ENCODE measurements at regions not wholly inside any gene's neighbourhood (a gene's known extent, or its start where the extent isn't known, plus 50 kb on each side); places are given as distances from the start of the nearest gene placed in this dataset.

DNA sequence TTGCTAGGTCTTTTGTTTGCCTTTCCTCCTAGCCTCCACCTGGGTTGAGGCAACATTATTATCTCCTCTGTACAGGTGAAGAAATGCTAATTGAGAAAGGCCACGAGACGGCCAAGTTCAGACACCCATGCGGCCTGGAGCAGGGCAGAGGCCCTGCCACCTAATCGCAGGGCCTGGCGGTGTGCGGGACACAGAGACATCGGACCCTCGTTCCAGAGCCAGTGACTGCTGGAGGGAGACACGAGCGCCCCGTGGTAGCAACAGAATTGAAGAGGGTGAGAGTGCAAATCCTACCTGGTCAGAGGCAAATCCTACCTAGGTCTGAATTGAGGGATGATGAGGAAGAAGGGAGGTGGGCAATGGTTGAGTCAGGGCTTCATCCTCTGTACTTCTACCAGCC lies 113.8 kb upstream of the MEF2A start:
- DNase-seq (ENCODE audit: low spot score) = no peak
- no peak for ATAC-seq (ENCODE audit: low FRiP score)
- TF ChIP-seq CTCF (IDR thresholded peaks at IDR 0.05) = no peak

DNA sequence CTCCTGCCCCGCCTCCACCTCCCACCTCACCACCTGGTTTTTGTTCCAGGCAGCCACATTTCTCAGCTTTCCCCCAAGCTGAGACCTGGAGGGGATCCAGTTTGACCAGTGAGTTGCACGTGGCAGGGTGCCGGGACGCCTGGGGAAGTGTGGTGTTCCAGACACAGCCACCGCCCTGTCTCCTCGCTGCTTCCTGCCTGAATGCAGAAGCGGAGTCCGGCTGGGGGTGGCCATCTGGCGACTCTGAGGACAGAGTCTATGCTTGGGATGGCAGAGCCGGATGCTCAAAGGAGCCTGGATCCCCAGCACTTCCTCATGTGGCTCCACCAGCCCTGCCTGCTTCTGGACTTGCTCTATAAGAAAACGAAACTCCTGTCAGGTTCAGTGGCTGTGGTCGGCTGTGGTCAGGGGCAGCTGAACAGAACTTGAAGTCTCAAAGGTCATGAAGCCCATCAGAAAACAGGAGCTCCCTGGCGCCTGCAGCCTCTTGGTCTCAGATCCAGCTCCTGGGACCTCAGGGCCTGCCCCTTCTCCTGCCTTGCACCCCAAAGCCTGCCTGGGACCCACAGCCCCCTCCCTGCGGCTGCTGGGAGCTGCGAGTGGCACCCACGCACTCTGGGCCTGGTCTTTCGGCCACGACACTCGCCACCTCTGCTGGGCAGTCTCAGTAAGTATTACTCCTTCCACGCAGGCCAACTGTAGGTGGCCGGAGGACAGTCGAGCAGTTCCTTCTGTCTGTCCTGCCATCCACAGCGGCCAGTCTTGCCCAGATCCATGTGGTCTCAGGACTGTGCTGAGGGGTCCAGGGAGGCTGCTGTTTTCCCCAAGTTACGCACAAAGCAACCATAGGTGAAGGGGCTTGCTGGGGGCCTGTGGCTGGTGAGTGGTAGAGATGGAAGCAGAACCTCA lies 112.8 kb upstream of the MEF2A start:
- DNase-seq (ENCODE audit: low spot score) (no peak), ATAC-seq (ENCODE audit: low FRiP score) (no peak)
- TF ChIP-seq CTCF (IDR thresholded peaks at IDR 0.05) = no peak

DNA sequence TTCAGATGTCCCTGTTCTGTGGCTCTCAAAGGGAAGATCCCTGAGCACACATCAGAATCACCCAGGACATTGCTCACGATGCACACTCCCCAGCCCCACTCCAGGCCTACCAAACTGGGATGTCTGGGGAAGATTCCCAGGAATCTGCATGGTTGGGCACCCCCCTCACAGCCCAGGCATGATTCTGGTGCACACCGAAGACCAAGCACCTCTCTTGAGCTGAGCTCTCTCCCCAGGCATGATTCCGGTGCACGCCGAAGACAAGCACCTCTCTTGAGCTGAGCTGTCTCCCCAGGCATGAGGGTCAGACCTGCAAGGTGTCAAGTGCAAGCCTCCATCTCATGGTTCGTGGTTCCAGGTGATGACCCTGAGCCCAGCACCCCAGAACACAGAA lies 112.2 kb upstream of the MEF2A start:
- ATAC-seq (ENCODE audit: low FRiP score) (no peak), DNase-seq (ENCODE audit: low spot score) (no peak)
- no peak for TF ChIP-seq CTCF (IDR thresholded peaks at IDR 0.05)

DNA sequence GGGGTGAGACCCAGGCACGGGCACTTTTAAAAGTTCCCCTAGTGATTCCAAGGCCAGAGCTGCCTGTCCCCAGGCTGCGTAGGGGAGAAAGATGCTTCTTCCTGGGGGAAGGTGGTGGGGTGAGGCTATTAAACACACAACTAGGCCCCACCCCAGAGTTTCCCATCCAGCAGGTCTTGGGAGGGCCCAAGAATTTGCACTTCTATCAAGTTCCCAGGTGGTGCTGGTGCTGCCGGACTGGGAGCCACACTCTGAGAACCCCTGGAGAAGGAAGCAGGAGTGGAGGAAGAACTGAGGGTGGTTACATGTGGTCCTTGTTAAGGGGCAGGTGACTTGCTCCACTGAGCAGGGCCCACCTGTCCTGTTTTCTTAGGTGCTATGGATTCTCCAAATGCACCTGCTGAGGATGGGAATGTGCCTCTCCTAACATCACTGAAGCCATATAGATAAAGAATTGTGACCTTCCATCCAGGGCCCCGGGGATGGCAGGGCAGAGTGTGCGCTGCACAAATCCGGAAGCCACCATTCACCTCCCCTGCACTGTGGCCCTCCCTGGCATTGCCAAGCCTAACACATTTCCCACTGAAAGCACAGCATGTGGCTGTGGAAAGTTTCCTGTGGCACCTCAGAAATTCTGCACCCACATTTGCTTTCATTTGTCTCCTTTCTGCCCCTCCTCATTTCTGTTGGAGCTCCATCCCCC lies 111.5 kb upstream of the MEF2A start:
- TF ChIP-seq CTCF (IDR thresholded peaks at IDR 0.05) = no peak
- DNase-seq (ENCODE audit: low spot score) (no peak), ATAC-seq (ENCODE audit: low FRiP score) (no peak)

GRCh38 chr15:99454941-99455788 lies 110.6 kb upstream of the MEF2A start:
- no peak for TF ChIP-seq CTCF (IDR thresholded peaks at IDR 0.05)
- peak; percentile 94 for ATAC-seq (ENCODE audit: low FRiP score)
- peak; percentile 54 for DNase-seq (ENCODE audit: low spot score)

DNA sequence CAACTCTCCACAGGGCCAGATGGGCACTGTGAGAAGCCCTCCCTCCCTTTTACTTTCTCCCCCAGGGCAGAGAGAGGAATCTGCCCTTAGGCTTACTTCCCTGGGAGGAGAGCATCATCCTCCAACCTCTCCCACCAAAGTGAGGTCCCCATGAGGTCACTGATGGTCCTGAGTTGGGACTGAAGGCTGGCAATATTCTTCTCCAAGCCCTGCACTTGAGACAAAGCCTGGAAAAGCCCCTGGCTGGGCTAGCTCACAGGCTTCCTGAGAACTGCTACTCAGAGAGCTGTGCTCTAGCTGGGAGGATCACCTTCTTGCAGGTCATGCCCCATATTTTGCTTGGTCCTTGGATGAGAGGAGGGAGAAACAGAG lies 110.0 kb upstream of the MEF2A start:
- DNase-seq (ENCODE audit: low spot score) (no peak), ATAC-seq (ENCODE audit: low FRiP score) (no peak)
- TF ChIP-seq CTCF (IDR thresholded peaks at IDR 0.05) = no peak

Data from omental fat pad (tissue), 3 donors.